Choroid plexus epithelial cell (primary cell): ENCODE measurements at regions not wholly inside any gene's neighbourhood (a gene's known extent, or its start where the extent isn't known, plus 50 kb on each side); places are given as distances from the start of the nearest gene placed in this dataset.

Source experiments
- DNase-seq: peaks from one replicate; pipeline ENCODE4 v3.0.0-alpha.2; 2010; ENCODE audit warnings: low read depth
- H3K4me3 ChIP-seq: 2 replicates; pipeline ENCODE4 v1.5.1; 2011; ENCODE audit warnings: low read depth, mild to moderate bottlenecking, control low read depth, low read length, moderate library complexity
- CTCF ChIP-seq: conservative IDR thresholded peaks from 2 replicates; pipeline ENCODE4 v1.5.1; 2011; ENCODE audit warnings: low read depth, mild to moderate bottlenecking, control low read depth, inconsistent platforms, low read length, moderate library complexity

- H3K4me3 ChIP-seq, result no peak overlapping the region
- no peak for DNase-seq
- no peak for TF ChIP-seq CTCF
Observed at GRCh38 chrX:101160001-101160400, 59.6 kb upstream of the DRP2 start.

DNA sequence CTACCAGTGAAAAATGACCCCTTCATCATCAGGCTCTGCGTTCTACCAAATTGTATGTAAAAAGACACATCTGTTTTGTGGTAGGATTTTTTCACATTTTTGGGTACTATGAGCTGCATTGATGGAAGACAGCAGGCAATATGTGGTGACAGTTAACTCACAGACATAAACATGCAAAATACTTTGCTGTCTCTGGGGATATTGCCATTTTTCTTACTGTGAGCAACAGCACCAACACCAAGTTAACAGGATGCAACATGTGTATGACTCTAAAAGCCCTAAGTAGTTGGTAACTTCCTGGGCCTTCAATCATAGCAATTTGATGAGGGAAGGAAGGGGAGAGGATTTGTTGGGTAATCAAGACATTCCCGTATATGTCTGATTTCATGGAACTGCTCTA is 56.4 kb upstream of the DRP2 start:
- H3K4me3 ChIP-seq, result no peak overlapping the region
- no peak for TF ChIP-seq CTCF
- DNase-seq, result no peak

- no peak overlapping the region for H3K4me3 ChIP-seq
- no peak for TF ChIP-seq CTCF
- DNase-seq, result peak; percentile 9
Observed at GRCh38 chrX:101164766-101165590, 54.6 kb upstream of the DRP2 start.
